ENCODE measurements at regions not wholly inside any gene's neighbourhood (a gene's known extent, or its start where the extent isn't known, plus 50 kb on each side); places are given as distances from the start of the nearest gene placed in this dataset.
A peak's percentile ranks its signal among the peaks of the same experiment; 100 is the strongest.

GRCh38 chr6:167493976-167494697 lies 169.3 kb downstream of the TTLL2 start:
- no peaks in the 10 kb centered on the region for H3K9me3 ChIP-seq (replicated peaks)
- peak overlapping the region; percentile 18 for H3K27ac ChIP-seq (replicated peaks)
- H3K4me3 ChIP-seq, result peak overlapping the region; percentile 4
- peaks cover 33% of the 10 kb centered on the region for H3K4me1 ChIP-seq
- H3K27me3 ChIP-seq (ENCODE audit: low read depth), result no peaks in the 10 kb centered on the region
- intact Hi-C loops (cut with micrococcal nuclease), result no loop called here
- DNase-seq, result peak; percentile 73
- TF ChIP-seq, protein P1, sequence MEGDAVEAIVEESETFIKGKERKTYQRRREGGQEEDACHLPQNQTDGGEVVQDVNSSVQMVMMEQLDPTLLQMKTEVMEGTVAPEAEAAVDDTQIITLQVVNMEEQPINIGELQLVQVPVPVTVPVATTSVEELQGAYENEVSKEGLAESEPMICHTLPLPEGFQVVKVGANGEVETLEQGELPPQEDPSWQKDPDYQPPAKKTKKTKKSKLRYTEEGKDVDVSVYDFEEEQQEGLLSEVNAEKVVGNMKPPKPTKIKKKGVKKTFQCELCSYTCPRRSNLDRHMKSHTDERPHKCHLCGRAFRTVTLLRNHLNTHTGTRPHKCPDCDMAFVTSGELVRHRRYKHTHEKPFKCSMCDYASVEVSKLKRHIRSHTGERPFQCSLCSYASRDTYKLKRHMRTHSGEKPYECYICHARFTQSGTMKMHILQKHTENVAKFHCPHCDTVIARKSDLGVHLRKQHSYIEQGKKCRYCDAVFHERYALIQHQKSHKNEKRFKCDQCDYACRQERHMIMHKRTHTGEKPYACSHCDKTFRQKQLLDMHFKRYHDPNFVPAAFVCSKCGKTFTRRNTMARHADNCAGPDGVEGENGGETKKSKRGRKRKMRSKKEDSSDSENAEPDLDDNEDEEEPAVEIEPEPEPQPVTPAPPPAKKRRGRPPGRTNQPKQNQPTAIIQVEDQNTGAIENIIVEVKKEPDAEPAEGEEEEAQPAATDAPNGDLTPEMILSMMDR (IDR thresholded peaks at IDR 0.05; ENCODE audit: borderline replicate concordance), result no peak
- no peaks in the 10 kb centered on the region for H3K36me3 ChIP-seq

DNA sequence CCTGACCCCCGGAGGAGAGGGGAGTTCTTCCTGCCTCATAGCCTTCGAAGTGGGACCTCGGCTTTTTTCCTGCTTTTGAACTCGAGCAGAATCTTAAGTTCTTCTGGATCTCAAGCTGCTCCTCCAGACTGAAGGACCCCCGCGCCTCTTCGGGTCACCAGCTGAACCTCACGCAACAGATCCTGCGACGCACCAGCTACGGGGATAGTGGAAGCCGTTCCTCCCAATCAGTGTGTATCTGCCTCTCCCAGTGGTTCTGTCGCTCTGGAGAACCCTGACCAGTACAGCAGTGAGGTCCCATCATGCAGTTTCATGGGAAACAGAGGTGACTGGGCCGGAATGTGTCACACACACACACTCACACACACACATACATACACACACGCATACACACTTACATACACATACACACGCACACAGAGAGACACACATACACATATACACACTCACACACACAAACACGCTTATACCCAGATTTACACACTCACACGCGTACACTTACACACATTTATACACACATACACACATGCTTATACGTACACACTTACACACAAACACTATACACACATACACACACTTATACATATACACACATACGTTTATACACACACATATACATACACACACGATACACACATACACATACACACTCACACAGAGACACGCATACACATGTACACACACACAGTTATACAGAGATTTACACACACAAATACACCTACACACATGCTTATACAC lies 170.0 kb downstream of the TTLL2 start:
- H3K36me3 ChIP-seq, result no peaks in the 10 kb centered on the region
- TF ChIP-seq, protein P1 (IDR thresholded peaks at IDR 0.05; ENCODE audit: borderline replicate concordance), result no peak
- peak overlapping the region; percentile 18 for H3K27ac ChIP-seq (replicated peaks)
- no peaks in the 10 kb centered on the region for H3K27me3 ChIP-seq (ENCODE audit: low read depth)
- no peak for DNase-seq
- no peak overlapping the region for H3K4me3 ChIP-seq
- peaks cover 33% of the 10 kb centered on the region for H3K4me1 ChIP-seq
- intact Hi-C loops (cut with micrococcal nuclease), result no loop called here
- H3K9me3 ChIP-seq (replicated peaks), result no peaks in the 10 kb centered on the region

- Histone ChIP-seq H3K9me3 (replicated peaks) (no peaks in the 10 kb centered on the region), H3K27me3 (ENCODE audit: low read depth) (no peaks in the 10 kb centered on the region), H3K27ac (replicated peaks) (no peak overlapping the region), H3K4me3 (no peak overlapping the region), H3K4me1 (peaks cover 33% of the 10 kb centered on the region), H3K36me3 (no peaks in the 10 kb centered on the region)
- intact Hi-C loops (cut with micrococcal nuclease), result no loop called here
- TF ChIP-seq, protein P1 (IDR thresholded peaks at IDR 0.05; ENCODE audit: borderline replicate concordance), result no peak
- no peak for DNase-seq
Measured at GRCh38 chr6:167495506-167496401, 170.9 kb downstream of the TTLL2 start.

- Histone ChIP-seq H3K4me3 (no peak overlapping the region), H3K27me3 (ENCODE audit: low read depth) (no peaks in the 10 kb centered on the region), H3K9me3 (replicated peaks) (no peaks in the 10 kb centered on the region), H3K27ac (replicated peaks) (no peak overlapping the region), H3K36me3 (no peaks in the 10 kb centered on the region), H3K4me1 (peaks cover 28% of the 10 kb centered on the region)
- intact Hi-C loops (cut with micrococcal nuclease), result no loop called here
- DNase-seq, result no peak
- TF ChIP-seq, protein P1 (IDR thresholded peaks at IDR 0.05; ENCODE audit: borderline replicate concordance), result no peak
Measured at GRCh38 chr6:167496707-167497106, 171.8 kb downstream of the TTLL2 start.

- intact Hi-C loops (cut with micrococcal nuclease), result no loop called here
Measured at GRCh38 chr6:167497428-167498056, 172.7 kb downstream of the TTLL2 start.

More at GRCh38 chr6:167497428-167498056, 172.7 kb downstream of the TTLL2 start:
- no peak for DNase-seq
- no peak overlapping the region for H3K4me3 ChIP-seq
- no peaks in the 10 kb centered on the region for H3K9me3 ChIP-seq (replicated peaks)
- H3K27ac ChIP-seq (replicated peaks), result no peak overlapping the region
- TF ChIP-seq, protein P1 (IDR thresholded peaks at IDR 0.05; ENCODE audit: borderline replicate concordance), result no peak
- H3K4me1 ChIP-seq, result peaks cover 20% of the 10 kb centered on the region
- no peaks in the 10 kb centered on the region for H3K36me3 ChIP-seq
- no peaks in the 10 kb centered on the region for H3K27me3 ChIP-seq (ENCODE audit: low read depth)

Measured in left ventricle myocardium inferior (tissue), 1 donor.